ENCODE measurements at regions not wholly inside any gene's neighbourhood (a gene's known extent, or its start where the extent isn't known, plus 50 kb on each side); places are given as distances from the start of the nearest gene placed in this dataset.

DNA sequence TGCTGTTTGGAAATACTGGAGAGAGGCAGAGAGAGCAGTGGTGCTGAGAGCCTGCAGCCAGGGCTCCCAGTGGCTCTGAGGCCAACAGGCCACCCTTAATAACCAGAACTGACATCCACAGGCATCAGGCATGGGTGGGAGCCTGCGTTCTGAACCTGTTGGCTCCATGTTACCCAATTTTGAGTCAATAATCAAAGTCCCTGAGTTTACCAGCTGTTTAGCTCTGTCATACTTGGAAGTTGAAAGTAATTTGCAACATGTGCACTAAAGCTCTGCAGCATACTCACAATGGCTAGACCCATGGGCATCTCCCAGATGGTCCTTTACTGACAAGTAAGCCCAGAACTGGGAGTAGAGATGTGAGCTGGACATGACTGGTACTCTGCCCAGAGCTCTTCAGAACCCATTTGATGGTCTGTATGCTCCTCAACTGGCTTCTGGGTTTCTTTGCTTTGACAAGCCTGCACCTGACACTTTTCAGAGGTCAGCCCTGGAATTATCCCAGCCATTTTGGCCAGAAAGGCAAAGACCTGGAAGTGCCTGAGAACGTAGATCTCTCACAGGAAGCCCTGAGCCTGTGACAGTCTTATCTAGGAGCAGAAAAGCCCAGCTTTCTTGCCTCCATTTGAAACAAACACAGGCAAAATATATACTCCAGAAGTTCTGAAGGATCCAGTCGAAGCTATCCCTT is 122.4 kb upstream of the CITED2 start:
- Histone ChIP-seq H3K36me3 (no peaks in the 10 kb centered on the region), H3K4me3 (no peak overlapping the region), H3K27ac (no peak overlapping the region), H3K4me1 (no peaks in the 10 kb centered on the region), H3K27me3 (no peaks in the 10 kb centered on the region), H3K9me3 (peaks cover 0 to 5% (median 0%) of the 10 kb centered on the region in 12 donors)
- intact Hi-C loops (cut with DNase I) = no loop called here
- no peak for TF ChIP-seq POLR2A (IDR thresholded peaks at IDR 0.05)
- TF ChIP-seq, protein P1, sequence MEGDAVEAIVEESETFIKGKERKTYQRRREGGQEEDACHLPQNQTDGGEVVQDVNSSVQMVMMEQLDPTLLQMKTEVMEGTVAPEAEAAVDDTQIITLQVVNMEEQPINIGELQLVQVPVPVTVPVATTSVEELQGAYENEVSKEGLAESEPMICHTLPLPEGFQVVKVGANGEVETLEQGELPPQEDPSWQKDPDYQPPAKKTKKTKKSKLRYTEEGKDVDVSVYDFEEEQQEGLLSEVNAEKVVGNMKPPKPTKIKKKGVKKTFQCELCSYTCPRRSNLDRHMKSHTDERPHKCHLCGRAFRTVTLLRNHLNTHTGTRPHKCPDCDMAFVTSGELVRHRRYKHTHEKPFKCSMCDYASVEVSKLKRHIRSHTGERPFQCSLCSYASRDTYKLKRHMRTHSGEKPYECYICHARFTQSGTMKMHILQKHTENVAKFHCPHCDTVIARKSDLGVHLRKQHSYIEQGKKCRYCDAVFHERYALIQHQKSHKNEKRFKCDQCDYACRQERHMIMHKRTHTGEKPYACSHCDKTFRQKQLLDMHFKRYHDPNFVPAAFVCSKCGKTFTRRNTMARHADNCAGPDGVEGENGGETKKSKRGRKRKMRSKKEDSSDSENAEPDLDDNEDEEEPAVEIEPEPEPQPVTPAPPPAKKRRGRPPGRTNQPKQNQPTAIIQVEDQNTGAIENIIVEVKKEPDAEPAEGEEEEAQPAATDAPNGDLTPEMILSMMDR (IDR thresholded peaks at IDR 0.05) = no peak
- DNase-seq (no peak), ATAC-seq (no peak)
- WGBS, 4 donors = 69 to 79% (median 71%) methylated on average over 3 of the region's 3 CpGs

- DNase-seq (no peak), ATAC-seq (no peak)
- H3K4me1 ChIP-seq = peaks cover 0 to 7% (median 0%) of the 10 kb centered on the region in 12 donors
- H3K4me3 ChIP-seq = no peak overlapping the region
- H3K27me3 ChIP-seq = no peaks in the 10 kb centered on the region
- H3K36me3 ChIP-seq = no peaks in the 10 kb centered on the region
- intact Hi-C loops (cut with DNase I) = no loop called here
- 90 to 93% (median 92%) methylated on average over 9 of the region's 9 CpGs for WGBS, 4 donors
- TF ChIP-seq, protein P1 (IDR thresholded peaks at IDR 0.05) = no peak
- TF ChIP-seq POLR2A (IDR thresholded peaks at IDR 0.05) = no peak
- H3K27ac ChIP-seq = no peak overlapping the region
- no peaks in the 10 kb centered on the region for H3K9me3 ChIP-seq
These were observed 120.0 kb upstream of the CITED2 start for GRCh38 chr6:139494376-139494990.

DNA sequence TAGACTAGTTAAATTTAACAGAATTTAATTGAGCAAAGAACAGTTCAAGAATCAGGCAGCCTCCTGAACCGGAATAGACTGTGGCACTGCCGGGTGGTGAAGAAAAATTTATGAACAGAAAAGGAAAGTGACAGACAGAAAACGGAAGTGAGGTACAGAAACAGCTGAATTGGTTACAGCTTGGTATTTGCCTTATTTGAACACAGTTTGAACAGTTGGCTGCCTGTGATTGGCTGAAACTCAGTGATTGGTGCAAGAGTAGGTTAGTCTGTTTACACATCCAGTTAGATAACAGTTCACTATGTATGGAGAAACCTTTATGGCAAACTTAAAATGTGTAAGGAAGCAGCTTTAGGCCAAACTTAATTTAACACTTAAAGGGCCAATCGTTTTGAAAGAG is 116.0 kb upstream of the CITED2 start:
- 76 to 87% (median 77%) methylated on average over 4 of the region's 4 CpGs for WGBS, 4 donors
- intact Hi-C loops (cut with DNase I) = no loop called here

DNA sequence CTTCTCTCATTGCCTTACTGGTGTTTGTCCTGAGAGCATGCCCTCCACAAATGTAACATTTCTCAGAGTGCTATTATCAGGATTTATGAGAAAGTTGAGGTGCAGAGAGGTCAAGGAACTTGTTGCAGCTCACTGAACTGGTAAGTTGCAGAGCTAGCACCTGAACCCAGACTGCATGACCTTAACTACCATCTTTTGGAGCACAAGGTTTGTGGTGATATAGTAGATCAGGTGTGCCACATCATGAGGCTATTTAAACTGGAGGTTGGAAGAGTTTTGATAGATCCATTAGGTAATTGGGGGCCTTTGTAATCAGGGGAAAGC is 112.0 kb upstream of the CITED2 start:
- Histone ChIP-seq H3K36me3 (no peaks in the 10 kb centered on the region), H3K27me3 (no peaks in the 10 kb centered on the region), H3K4me3 (no peak overlapping the region), H3K27ac (no peak overlapping the region), H3K9me3 (no peaks in the 10 kb centered on the region), H3K4me1 (peaks cover 0 to 15% (median 0%) of the 10 kb centered on the region in 12 donors)
- intact Hi-C loops (cut with DNase I) = no loop called here
- no peak for DNase-seq
- no peak for ATAC-seq
- TF ChIP-seq, protein P1 (IDR thresholded peaks at IDR 0.05) = no peak
- no peak for TF ChIP-seq POLR2A (IDR thresholded peaks at IDR 0.05)

More for the DNA sequence above, 116.0 kb upstream of the CITED2 start:
- Histone ChIP-seq H3K9me3 (no peaks in the 10 kb centered on the region), H3K4me3 (no peak overlapping the region), H3K27ac (no peak overlapping the region), H3K27me3 (no peaks in the 10 kb centered on the region), H3K36me3 (no peaks in the 10 kb centered on the region), H3K4me1 (peaks cover 0 to 7% (median 0%) of the 10 kb centered on the region in 12 donors)
- TF ChIP-seq, protein P1 (IDR thresholded peaks at IDR 0.05) = no peak
- no peak for TF ChIP-seq POLR2A (IDR thresholded peaks at IDR 0.05)
- ATAC-seq (no peak), DNase-seq (no peak)

Data from heart left ventricle (tissue), 16 donors.